GM18517 (cell line): ENCODE measurements at regions not wholly inside any gene's neighbourhood (a gene's known extent, or its start where the extent isn't known, plus 50 kb on each side); places are given as distances from the start of the nearest gene placed in this dataset.
"Not testable (repeated sequence)": the region's sequence is repeated elsewhere in the genome, so short reads cannot be mapped to it uniquely, and the experiment has no call there.

Experiments used
- ATAC-seq: cut with Tn5 transposase; IDR thresholded peaks from one replicate; pipeline ENCODE4 v1.9.1; 2021; ENCODE audit warnings: mild to moderate bottlenecking, moderate library complexity; ENCODE audit not compliant: unreplicated experiment

- ATAC-seq = no peak
Measured at GRCh38 chr5:104146652-104147051, 584.1 kb upstream of the NUDT12 start.

- no peak for ATAC-seq
Measured at GRCh38 chr5:104139840-104140239, 577.3 kb upstream of the NUDT12 start.

GRCh38 chr5:104130320-104130719, 567.7 kb upstream of the NUDT12 start:
- ATAC-seq = no peak

- ATAC-seq = no peak
Measured at GRCh38 chr5:104128348-104128747, 565.8 kb upstream of the NUDT12 start.

- ATAC-seq = no peak
Measured at GRCh38 chr5:104126980-104127379, 564.4 kb upstream of the NUDT12 start.

GRCh38 chr5:104119529-104119928, 556.9 kb upstream of the NUDT12 start:
- ATAC-seq = no peak

GRCh38 chr5:104111632-104112031, 549.0 kb upstream of the NUDT12 start:
- ATAC-seq = no peak

GRCh38 chr5:104096451-104096850, 533.9 kb upstream of the NUDT12 start:
- no peak for ATAC-seq

GRCh38 chr5:104095527-104095926, 532.9 kb upstream of the NUDT12 start:
- no peak for ATAC-seq

- ATAC-seq = no peak
Measured at GRCh38 chr5:104088876-104089778, 526.5 kb upstream of the NUDT12 start.

GRCh38 chr5:104084896-104085295, 522.3 kb upstream of the NUDT12 start:
- ATAC-seq = no peak

GRCh38 chr5:104082754-104083153, 520.2 kb upstream of the NUDT12 start:
- no peak for ATAC-seq

- no peak for ATAC-seq
Measured at GRCh38 chr5:104081232-104081631, 518.6 kb upstream of the NUDT12 start.

- no peak for ATAC-seq
Measured at GRCh38 chr5:104080646-104081175, 518.1 kb upstream of the NUDT12 start.

GRCh38 chr5:104079861-104080645, 517.5 kb upstream of the NUDT12 start:
- ATAC-seq = not testable (repeated sequence)

GRCh38 chr5:104071887-104072286, 509.3 kb upstream of the NUDT12 start:
- no peak for ATAC-seq

GRCh38 chr5:104062621-104063377, 500.2 kb upstream of the NUDT12 start:
- ATAC-seq = no peak

- ATAC-seq = no peak
Measured at GRCh38 chr5:104061707-104062106, 499.1 kb upstream of the NUDT12 start.

GRCh38 chr5:104053353-104053649, 490.7 kb upstream of the NUDT12 start:
- no peak for ATAC-seq

- no peak for ATAC-seq
Measured at GRCh38 chr5:104052558-104053352, 490.2 kb upstream of the NUDT12 start.
